Breast epithelium (tissue), 3 donors: ENCODE measurements at regions not wholly inside any gene's neighbourhood (a gene's known extent, or its start where the extent isn't known, plus 50 kb on each side); places are given as distances from the start of the nearest gene placed in this dataset.

Experiments used
- CTCF ChIP-seq, 3 donors: fragments of 450-650 bp; IDR thresholded peaks; one replicate each; pipeline ENCODE4 v1.5.1; 2016 to 2017; ENCODE audit warnings: antibody characterized with exemption in 3 of 3, mild to moderate bottlenecking in 3 of 3, moderate library complexity in 3 of 3
- POLR2A ChIP-seq: fragments of 450-650 bp; IDR thresholded peaks from one replicate; pipeline ENCODE4 v1.6.1; 2016; ENCODE audit warnings: antibody characterized with exemption, mild to moderate bottlenecking, moderate library complexity
- POLR2AphosphoS5 ChIP-seq, 3 donors: sonication (generic); formaldehyde crosslinking; IDR thresholded peaks; one replicate each; pipeline ENCODE4 v1.6.1; 2017; ENCODE audit warnings: antibody characterized with exemption in 3 of 3

- TF ChIP-seq POLR2A, result no peak
- no peak for TF ChIP-seq CTCF (IDR thresholded peaks at IDR 0.05)
- TF ChIP-seq POLR2AphosphoS5 (IDR thresholded peaks at IDR 0.05), result no peak
Measured at GRCh38 chr2:12929758-12930157, 213.0 kb downstream of the TRIB2 start.
